ENCODE measurements at regions not wholly inside any gene's neighbourhood (a gene's known extent, or its start where the extent isn't known, plus 50 kb on each side); places are given as distances from the start of the nearest gene placed in this dataset.
"Not testable (repeated sequence)": the region's sequence is repeated elsewhere in the genome, so short reads cannot be mapped to it uniquely, and the experiment has no call there.

DNA sequence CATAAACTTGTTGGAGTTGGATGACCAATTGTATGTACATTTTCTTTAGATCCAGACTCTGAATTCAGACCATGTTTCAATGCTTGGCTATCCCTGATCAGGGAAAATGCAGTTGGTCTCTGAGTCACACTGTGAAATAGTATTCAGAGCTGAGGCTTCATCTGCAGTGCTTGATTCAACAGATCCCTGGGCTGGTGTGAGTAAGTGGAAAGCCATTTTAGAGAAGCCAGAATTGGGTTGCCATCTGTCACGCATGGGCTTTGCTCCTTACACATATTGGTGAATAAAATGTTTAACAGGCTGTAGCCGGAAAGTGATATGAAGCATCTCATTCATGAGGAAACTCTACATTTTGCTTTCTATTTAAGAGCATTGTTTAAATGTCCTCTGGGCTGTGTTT lies 50.0 kb upstream of the ACYP2 start:
- DNase-seq (no peak), ATAC-seq (ENCODE audit: poor library complexity) (no peak)
- intact Hi-C loops (cut with DNase I): no loop called here

- ATAC-seq (ENCODE audit: poor library complexity): peak; percentile 89
- peak; percentile 59 for DNase-seq
- intact Hi-C loops (cut with DNase I): no loop called here
Observed at GRCh38 chr2:54063967-54064535, 51.4 kb upstream of the ACYP2 start.

DNA sequence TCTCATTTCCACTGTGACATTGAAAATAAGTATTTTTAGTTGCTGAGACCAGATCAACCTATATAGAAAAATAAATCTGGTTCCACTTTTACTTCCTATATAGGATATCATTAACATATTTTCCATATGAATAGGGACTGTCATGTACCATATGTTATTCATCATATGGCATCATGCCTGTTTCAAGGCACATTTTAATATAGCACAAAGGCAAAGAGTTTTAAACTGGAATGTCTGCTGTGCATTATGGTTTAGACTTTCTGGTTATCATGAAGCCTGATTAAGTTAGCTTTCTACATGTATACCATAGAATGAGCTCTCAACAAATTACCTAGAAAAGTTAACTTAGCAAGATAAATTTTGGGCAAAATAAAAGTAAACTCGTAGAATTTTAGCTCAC lies 53.0 kb upstream of the ACYP2 start:
- DNase-seq: no peak
- no peak for ATAC-seq (ENCODE audit: poor library complexity)
- intact Hi-C loops (cut with DNase I): no loop called here

DNA sequence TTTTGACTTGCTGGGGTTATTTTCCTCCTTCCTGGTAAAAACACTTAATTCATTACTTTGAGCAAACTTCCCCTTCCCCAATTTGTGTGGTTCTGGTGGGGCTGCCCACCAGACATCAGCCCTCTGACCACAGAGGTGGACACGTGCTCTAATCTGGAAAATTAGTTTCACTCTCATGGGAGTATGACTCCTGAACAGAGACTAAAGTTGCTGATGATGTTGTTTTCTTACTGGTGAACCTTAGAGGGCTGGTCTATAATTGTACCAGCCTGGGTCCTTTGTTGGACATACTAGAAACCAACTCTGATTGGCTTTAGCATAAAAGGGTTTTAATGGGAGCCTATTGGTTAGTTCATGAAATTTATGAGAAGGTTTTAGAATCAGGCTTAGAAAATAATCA lies 54.1 kb upstream of the ACYP2 start:
- intact Hi-C loops (cut with DNase I): no loop called here
- DNase-seq: no peak
- ATAC-seq (ENCODE audit: poor library complexity): no peak

GRCh38 chr2:54059986-54060385 lies 55.4 kb upstream of the ACYP2 start:
- intact Hi-C loops (cut with DNase I): no loop called here
- ATAC-seq (ENCODE audit: poor library complexity): no peak
- no peak for DNase-seq

- no peak for DNase-seq
- ATAC-seq (ENCODE audit: poor library complexity): no peak
- intact Hi-C loops (cut with DNase I): no loop called here
Observed at GRCh38 chr2:54059504-54059903, 55.9 kb upstream of the ACYP2 start.

DNA sequence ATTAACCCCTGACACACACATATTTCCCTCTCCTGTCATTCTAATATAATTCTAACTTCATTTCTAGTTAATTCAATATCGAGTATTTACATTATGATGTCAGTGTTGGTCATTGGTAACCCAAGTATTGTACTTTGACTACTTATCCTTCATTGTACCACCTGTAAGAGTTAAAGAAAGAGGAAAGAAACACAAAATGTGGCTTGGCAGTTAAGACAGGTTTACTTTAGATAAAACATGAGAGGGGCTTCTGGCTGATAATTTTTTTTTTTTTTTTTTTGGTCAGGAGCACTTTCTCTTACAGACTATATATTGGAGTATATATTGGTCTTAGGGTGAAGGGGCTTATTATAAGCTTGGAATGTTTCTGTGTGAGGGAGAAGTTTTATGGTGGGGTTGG lies 57.0 kb upstream of the ACYP2 start:
- intact Hi-C loops (cut with DNase I): no loop called here
- DNase-seq (no peak), ATAC-seq (ENCODE audit: poor library complexity) (no peak)

DNA sequence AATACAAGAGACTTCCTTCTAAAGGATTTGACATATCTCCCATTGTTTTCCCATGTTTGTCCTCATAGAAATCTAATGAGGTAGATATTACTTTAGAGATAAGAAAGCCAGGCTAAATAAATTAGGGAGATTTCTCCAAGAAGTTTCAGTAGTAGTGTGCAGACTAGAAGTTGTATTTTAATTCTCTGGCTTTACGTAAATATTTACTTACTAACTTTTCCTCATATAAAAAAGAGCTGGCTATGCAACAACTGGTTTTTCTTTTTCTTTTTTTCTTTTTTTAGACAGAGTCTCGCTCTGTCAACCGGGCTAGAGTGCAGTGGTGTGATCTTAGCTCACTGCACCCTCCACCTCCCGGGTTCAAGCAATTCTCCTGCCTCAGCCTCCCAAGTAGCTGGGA lies 60.6 kb upstream of the ACYP2 start:
- intact Hi-C loops (cut with DNase I): no loop called here
- no peak for DNase-seq
- no peak for ATAC-seq (ENCODE audit: poor library complexity)

DNA sequence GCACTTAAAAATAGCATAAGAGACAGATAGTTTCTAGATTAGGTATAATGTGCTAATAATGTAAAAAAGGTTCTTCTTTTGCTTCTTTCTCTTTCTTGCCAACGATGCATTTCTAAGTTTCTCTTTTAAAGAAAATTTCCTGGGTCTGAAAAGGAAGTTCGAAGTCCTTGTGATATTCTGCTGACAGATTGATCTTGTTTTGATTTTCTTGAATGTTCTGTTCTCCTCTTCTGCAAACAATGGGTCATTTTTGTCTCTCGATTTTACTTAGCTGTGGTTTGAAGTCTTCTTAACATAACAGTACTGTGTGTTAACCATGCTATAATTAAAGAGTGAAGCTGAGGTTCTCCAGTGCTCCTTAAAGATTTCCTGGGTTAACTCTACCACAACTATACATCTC lies 61.1 kb upstream of the ACYP2 start:
- intact Hi-C loops (cut with DNase I): no loop called here
- DNase-seq: no peak
- ATAC-seq (ENCODE audit: poor library complexity): no peak

GRCh38 chr2:54053830-54054229 lies 61.6 kb upstream of the ACYP2 start:
- DNase-seq: no peak
- intact Hi-C loops (cut with DNase I): no loop called here
- ATAC-seq (ENCODE audit: poor library complexity): no peak

DNA sequence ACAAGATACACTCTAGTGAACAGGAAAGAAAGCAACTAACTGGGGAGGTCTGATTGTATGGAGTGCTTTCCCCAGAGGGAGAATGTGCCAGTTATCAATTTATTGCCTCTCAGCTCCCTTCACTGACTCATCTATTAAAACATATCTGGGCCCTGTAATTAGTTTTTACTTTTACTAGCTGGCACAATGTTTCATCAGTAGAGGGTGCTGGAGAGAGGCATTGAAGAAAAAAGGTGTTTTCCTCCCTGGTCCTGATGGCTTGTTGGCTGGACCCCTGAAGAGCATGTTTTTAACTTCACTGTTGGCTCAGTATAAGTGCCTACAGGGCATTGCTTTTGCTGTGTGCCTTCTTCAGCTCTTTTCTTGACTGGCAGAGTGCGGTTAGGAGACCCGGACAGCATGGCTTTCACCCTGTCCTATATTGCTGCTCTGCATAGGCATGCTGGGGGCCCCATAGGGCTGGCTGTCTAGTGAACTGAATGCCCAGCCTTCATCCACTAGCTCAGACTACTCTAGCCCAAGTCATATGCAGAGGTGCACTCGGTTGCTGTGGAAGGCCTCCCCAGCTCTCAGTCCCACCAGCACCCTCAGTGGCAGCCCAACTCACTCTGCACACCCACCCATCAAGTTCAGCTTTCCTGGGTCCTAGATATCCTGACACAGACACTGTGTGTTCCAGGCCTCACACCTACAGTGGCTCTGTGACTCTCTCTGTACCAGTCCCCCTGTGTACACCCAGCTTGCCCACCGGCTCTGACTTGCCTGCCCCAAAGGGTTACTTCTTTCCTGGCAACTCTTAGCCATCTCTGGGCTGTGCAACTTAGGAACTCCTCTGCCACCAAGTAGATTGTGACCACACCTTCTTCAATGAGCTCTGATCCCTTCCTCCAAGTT lies 62.3 kb upstream of the ACYP2 start:
- no peak for ATAC-seq (ENCODE audit: poor library complexity)
- DNase-seq: no peak
- intact Hi-C loops (cut with DNase I): no loop called here

- DNase-seq (no peak), ATAC-seq (ENCODE audit: poor library complexity) (no peak)
- intact Hi-C loops (cut with DNase I): no loop called here
Observed at GRCh38 chr2:54050445-54050844, 65.0 kb upstream of the ACYP2 start.

- no peak for ATAC-seq (ENCODE audit: poor library complexity)
- intact Hi-C loops (cut with DNase I): no loop called here
- no peak for DNase-seq
Observed at GRCh38 chr2:54049365-54049764, 66.0 kb upstream of the ACYP2 start.

DNA sequence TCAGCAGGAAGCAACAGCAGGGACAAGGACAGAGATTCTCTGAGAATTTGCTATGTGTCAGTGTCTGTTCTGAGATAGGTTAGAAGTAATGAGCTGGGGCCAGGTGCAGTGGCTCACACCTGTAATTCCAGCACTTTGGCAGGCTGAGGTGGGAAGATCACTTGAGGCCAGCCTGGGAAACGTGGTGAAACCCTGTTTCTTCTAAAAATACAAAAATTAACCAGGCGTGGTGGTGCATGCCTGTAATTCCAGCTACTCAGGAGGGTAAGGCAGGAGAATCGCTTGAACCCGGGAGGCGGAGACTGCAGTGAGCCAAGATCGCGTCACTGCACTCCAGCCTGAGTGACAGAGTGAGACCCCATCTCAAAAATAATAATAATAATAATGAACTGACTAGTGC lies 66.5 kb upstream of the ACYP2 start:
- ATAC-seq (ENCODE audit: poor library complexity); DNase-seq; intact Hi-C loops (cut with DNase I): not testable (repeated sequence)

DNA sequence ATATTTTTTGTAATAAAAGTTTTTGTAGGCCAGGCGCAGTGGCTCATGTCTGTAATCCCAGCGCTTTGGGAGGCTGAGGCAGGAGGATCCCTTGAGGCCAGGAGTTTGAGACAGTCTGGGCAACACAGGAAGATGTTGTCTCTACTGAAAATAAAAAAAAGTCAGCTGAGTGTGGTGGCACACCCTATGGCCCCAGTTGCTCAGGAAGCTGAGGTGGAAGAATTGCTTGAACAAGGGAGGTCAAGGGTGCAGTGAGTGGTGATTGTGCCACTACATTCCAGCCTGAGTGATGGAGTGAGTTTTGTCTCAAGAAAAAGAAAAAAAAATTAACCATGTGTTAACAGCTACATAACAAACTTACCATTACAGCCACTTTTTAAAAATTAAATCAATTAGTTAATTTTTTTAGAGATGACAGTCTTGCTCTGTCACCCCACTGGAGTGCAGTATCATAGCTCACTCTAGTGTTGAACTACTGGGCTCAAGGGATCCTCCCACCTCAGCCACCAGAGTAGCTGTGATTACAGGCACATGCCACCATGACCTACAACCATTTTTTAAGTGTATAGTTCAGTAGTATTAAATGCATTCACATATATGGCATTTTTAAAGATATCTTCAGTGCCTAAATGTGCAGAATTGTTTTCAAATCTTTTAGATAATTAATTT lies 67.2 kb upstream of the ACYP2 start:
- intact Hi-C loops (cut with DNase I): no loop called here

GRCh38 chr2:54047658-54048057 lies 67.8 kb upstream of the ACYP2 start:
- DNase-seq (no peak), ATAC-seq (ENCODE audit: poor library complexity) (no peak)
- intact Hi-C loops (cut with DNase I): no loop called here

More for the DNA sequence above, 67.2 kb upstream of the ACYP2 start:
- DNase-seq: no peak
- ATAC-seq (ENCODE audit: poor library complexity): no peak

- no peak for DNase-seq
- intact Hi-C loops (cut with DNase I): no loop called here
- no peak for ATAC-seq (ENCODE audit: poor library complexity)
Observed at GRCh38 chr2:54047091-54047490, 68.3 kb upstream of the ACYP2 start.

DNA sequence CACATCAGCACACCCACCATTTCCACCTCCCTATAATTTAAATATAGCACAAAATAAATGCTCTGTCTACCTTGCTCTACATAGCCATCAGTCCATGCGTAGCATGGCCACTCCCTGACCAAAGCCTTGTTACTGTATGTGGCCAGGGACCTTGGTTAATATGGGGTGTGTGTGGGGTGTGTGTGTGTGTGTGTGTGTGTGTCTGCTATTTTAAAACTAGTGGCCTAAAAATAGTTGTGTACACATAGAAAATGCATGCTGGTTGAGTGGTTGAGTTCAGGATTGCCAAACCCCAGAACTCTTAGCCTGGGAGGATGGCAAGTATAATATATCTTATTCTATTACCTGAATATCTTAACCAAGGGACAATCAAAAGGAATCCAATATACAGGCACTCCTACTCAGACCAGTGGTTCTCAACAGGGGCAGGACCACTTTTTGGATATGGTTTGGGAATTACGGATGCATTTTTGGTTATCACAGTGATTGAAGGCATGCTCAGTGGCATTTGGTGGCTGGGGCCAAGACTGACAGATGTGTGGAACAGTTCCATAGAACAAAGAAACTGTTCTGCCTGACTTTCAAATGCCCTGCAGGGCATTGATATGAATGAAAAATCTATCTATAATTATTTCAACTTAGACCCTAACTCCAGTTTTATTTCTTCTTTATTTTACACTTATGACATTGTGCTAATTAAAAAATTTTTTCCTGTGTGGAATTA lies 72.3 kb upstream of the PSME4 start:
- ATAC-seq (ENCODE audit: poor library complexity) (peak; percentile 81), DNase-seq (no peak)
- intact Hi-C loops (cut with DNase I): no loop called here

GRCh38 chr2:54042341-54042740 lies 71.5 kb upstream of the PSME4 start:
- intact Hi-C loops (cut with DNase I): no loop called here
- no peak for DNase-seq

More at GRCh38 chr2:54042341-54042740, 71.5 kb upstream of the PSME4 start:
- ATAC-seq (ENCODE audit: poor library complexity): no peak
